ENCODE measurements at regions not wholly inside any gene's neighbourhood (a gene's known extent, or its start where the extent isn't known, plus 50 kb on each side); places are given as distances from the start of the nearest gene placed in this dataset.

DNA sequence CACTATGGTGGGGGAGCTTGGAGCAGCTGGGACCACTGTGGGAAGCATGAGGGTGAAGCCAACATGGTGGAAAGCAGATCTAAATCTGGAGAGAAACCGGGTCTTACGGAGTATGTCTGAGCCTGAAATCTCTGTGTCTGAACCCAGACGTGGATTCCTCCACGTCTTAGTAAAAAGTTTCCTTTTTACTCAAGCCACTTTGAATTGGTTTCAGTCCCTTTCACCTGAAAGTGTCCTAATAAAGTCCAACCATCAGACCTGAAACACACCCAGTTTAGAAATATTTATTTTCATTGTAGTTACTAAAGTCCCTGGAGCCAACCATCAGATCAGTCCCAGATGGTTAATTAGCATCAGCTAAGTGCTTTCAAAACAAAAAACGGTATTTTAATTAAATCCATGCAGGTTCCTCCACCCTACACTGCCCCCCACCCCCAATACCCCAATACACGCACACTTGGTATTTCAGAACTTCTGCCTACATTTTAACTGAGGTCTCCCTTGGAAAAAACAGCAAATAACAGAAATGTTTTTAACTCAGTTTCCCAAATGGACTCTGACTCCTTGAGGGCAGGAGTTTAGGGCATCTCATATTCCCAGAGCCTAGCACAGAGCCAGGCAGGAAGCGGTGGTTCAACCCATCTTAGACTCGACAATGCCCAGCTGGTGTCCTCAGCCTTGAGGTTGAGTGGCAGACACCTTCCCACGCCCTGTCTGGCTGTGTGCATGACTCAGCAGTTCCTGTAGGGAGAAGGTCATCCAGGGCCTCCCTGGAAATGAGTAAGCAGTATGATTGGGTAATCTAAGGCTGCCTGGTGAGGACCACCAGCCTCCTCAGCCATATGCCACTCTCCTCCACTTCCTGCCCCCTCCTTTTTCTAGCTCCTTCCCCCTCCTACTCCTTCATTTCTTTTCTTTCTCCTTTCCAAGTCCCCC is 175.8 kb downstream of the TTC8 start:
- DNase-seq (no peak), ATAC-seq (ENCODE audit: low read depth) (no peak)
- H3K9ac ChIP-seq (ENCODE audit: low read length), result no peak overlapping the region
- no peaks in the 10 kb centered on the region for H3K36me3 ChIP-seq (replicated peaks in 1 of 2; ENCODE audit: control extremely low read depth in 1 of 2, control insufficient read depth in 1 of 2, extremely low read depth in 1 of 2, insufficient read depth in 2 of 2, low read length in 1 of 2)
- POLR2A ChIA-PET, result interaction anchor here (0.7 kb wide), 1 partner anchor 24 kb away, joined by 5 read pairs; no protein-coding TSS in a partner anchor
- H3K27ac ChIP-seq (ENCODE audit: low read length in 2 of 2), result no peak overlapping the region
- TF ChIP-seq EZH2 (IDR thresholded peaks at IDR 0.05; ENCODE audit: borderline replicate concordance, insufficient read depth, low read depth, low read length, poor library complexity, severe bottlenecking), result no peak
- TF ChIP-seq, protein P1, sequence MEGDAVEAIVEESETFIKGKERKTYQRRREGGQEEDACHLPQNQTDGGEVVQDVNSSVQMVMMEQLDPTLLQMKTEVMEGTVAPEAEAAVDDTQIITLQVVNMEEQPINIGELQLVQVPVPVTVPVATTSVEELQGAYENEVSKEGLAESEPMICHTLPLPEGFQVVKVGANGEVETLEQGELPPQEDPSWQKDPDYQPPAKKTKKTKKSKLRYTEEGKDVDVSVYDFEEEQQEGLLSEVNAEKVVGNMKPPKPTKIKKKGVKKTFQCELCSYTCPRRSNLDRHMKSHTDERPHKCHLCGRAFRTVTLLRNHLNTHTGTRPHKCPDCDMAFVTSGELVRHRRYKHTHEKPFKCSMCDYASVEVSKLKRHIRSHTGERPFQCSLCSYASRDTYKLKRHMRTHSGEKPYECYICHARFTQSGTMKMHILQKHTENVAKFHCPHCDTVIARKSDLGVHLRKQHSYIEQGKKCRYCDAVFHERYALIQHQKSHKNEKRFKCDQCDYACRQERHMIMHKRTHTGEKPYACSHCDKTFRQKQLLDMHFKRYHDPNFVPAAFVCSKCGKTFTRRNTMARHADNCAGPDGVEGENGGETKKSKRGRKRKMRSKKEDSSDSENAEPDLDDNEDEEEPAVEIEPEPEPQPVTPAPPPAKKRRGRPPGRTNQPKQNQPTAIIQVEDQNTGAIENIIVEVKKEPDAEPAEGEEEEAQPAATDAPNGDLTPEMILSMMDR (IDR thresholded peaks at IDR 0.05), result no peak
- no peak overlapping the region for H2AFZ ChIP-seq (ENCODE audit: insufficient read depth, low read depth, low read length, poor library complexity, severe bottlenecking)
- H3K4me1 ChIP-seq (ENCODE audit: control insufficient read depth in 2 of 2, insufficient read depth in 2 of 2, low read length in 2 of 2), result no peaks in the 10 kb centered on the region
- Mint-ChIP-seq H3K9me3 (ENCODE audit: insufficient read depth) (no peaks in the 10 kb centered on the region), H3K4me3 (no peak overlapping the region), H3K4me1 (no peaks in the 10 kb centered on the region), H3K27ac (no peak overlapping the region), H3K27me3 (peaks cover 35% of the 10 kb centered on the region)
- no peaks in the 10 kb centered on the region for H4K20me1 ChIP-seq (ENCODE audit: control insufficient read depth, insufficient read depth, low read length, poor library complexity, severe bottlenecking)
- no peak overlapping the region for H3K4me2 ChIP-seq (replicated peaks; ENCODE audit: low read depth, low read length, poor library complexity, severe bottlenecking)
- no peak overlapping the region for H3K4me3 ChIP-seq (ENCODE audit: control extremely low read depth in 1 of 5, extremely low read depth in 1 of 5, insufficient read depth in 1 of 5, low read depth in 2 of 5, low read length in 4 of 5)
- WGBS (ENCODE audit: insufficient coverage), result 65% methylated on average over 6 of the region's 9 CpGs
- intact Hi-C loops (cut with micrococcal nuclease), result no loop called here
- H3K9me3 ChIP-seq (ENCODE audit: control extremely low read depth in 1 of 3, control insufficient read depth in 2 of 3, insufficient read depth in 1 of 3, low read length in 2 of 3), result peaks cover 0 to 4% (median 0%) of the 10 kb centered on the region in 3 donors
- CTCF ChIA-PET, result interaction anchor here (1.0 kb wide), 1 partner anchor 27 kb away, joined by 3 read pairs; no protein-coding TSS in a partner anchor
- H3K79me2 ChIP-seq (ENCODE audit: control insufficient read depth, insufficient read depth, low read length), result no peaks in the 10 kb centered on the region
- H3K27me3 ChIP-seq (replicated peaks in 1 of 4; ENCODE audit: control extremely low read depth in 1 of 4, control insufficient read depth in 3 of 4, insufficient read depth in 4 of 4, low read length in 3 of 4), result peaks cover 0 to 12% (median 5%) of the 10 kb centered on the region in 4 experiments

DNA sequence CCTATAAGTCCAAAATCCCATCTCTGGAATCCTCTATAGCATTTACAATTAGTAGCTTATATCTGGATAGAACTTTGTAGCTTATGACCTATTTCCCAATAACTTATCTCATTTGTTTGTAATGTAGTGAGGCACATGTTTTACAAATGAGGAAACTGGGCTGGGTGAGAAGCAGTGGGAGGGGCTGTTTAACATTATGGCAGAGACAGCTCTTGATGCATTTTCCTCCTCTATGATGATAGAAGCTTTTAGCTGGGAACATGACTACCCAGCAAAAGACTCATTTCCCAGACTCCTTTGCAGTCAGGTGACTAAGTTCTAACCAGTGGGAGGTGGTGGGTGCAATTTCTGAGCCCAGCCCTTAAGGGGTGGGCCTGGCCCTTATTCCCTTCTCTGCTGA is 179.7 kb downstream of the TTC8 start:
- Histone ChIP-seq H3K9me3 (ENCODE audit: control extremely low read depth in 1 of 3, control insufficient read depth in 2 of 3, insufficient read depth in 1 of 3, low read length in 2 of 3) (peaks cover 0 to 2% (median 0%) of the 10 kb centered on the region in 3 donors), H3K79me2 (ENCODE audit: control insufficient read depth, insufficient read depth, low read length) (no peaks in the 10 kb centered on the region), H3K4me2 (replicated peaks; ENCODE audit: low read depth, low read length, poor library complexity, severe bottlenecking) (no peak overlapping the region), H4K20me1 (ENCODE audit: control insufficient read depth, insufficient read depth, low read length, poor library complexity, severe bottlenecking) (no peaks in the 10 kb centered on the region), H2AFZ (ENCODE audit: insufficient read depth, low read depth, low read length, poor library complexity, severe bottlenecking) (no peak overlapping the region), H3K27ac (ENCODE audit: low read length in 2 of 2) (no peak overlapping the region), H3K4me1 (ENCODE audit: control insufficient read depth in 2 of 2, insufficient read depth in 2 of 2, low read length in 2 of 2) (no peaks in the 10 kb centered on the region), H3K36me3 (replicated peaks in 1 of 2; ENCODE audit: control extremely low read depth in 1 of 2, control insufficient read depth in 1 of 2, extremely low read depth in 1 of 2, insufficient read depth in 2 of 2, low read length in 1 of 2) (no peaks in the 10 kb centered on the region), H3K9ac (ENCODE audit: low read length) (no peak overlapping the region), H3K4me3 (ENCODE audit: control extremely low read depth in 1 of 5, extremely low read depth in 1 of 5, insufficient read depth in 1 of 5, low read depth in 2 of 5, low read length in 4 of 5) (no peak overlapping the region), H3K27me3 (replicated peaks in 1 of 4; ENCODE audit: control extremely low read depth in 1 of 4, control insufficient read depth in 3 of 4, insufficient read depth in 4 of 4, low read length in 3 of 4) (peaks cover 0 to 8% (median 2%) of the 10 kb centered on the region in 4 experiments)
- TF ChIP-seq, protein P1 (IDR thresholded peaks at IDR 0.05), result no peak
- TF ChIP-seq EZH2 (IDR thresholded peaks at IDR 0.05; ENCODE audit: borderline replicate concordance, insufficient read depth, low read depth, low read length, poor library complexity, severe bottlenecking), result no peak
- DNase-seq (no peak), ATAC-seq (ENCODE audit: low read depth) (no peak)
- intact Hi-C loops (cut with micrococcal nuclease), result no loop called here
- Mint-ChIP-seq H3K27ac (no peak overlapping the region), H3K4me1 (no peaks in the 10 kb centered on the region), H3K9me3 (ENCODE audit: insufficient read depth) (no peaks in the 10 kb centered on the region), H3K4me3 (no peak overlapping the region), H3K27me3 (peaks cover 25% of the 10 kb centered on the region)
- ChIA-PET POLR2A (no interaction called here), CTCF (no interaction called here)

Measured in B cell (primary cell).